ENCODE measurements at regions not wholly inside any gene's neighbourhood (a gene's known extent, or its start where the extent isn't known, plus 50 kb on each side); places are given as distances from the start of the nearest gene placed in this dataset.

DNA sequence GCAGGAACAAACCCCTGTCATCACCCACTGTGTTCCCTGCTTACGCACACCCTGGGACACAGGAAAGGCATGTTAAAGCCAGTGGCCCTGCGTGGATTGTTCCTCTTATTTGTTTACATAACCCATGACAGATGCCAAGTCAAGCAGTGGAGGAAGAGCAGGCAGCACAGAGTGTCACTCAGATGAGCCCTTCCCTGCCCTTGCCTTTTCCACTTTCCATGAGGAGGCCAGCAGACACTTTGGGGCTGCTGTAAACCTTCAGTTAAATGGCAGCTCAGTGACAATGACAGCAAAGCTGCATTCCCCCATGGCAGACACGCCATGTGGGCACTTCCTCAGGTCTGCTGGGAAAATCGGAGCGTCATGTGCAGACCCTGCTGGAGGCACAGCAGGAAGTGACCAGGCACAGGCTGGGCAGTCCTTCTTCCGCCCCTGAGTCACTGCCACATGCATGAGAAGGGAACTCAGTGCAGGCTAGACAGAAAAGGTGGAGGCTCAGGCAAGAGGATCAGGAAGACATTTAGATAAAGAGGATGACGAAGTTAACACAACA, 216.8 kb upstream of the PIK3R1 start:
- Mint-ChIP-seq H3K9me3 (peaks cover 0 to 2% of the 10 kb centered on the region in 2 experiments; a peak in 2 of 5 replicates), H3K27ac (peak overlapping the region in 1 of 3 experiments; percentile 27; a peak in 1 of 7 replicates), H3K4me3 (no peak overlapping the region), H3K27me3 (ENCODE audit: low read depth) (no peaks in the 10 kb centered on the region; the same call in 1 of the 2 replicates), H3K36me3 (ENCODE audit: insufficient read depth in 1 of 3, low read depth in 3 of 3) (no peaks in the 10 kb centered on the region; a peak in 2 of 7 replicates), H3K4me1 (peaks cover 2 to 3% of the 10 kb centered on the region in 2 experiments; a peak in 2 of 4 replicates)
- Histone ChIP-seq H2BK5ac (ENCODE audit: insufficient read length, low read length) (no peak overlapping the region), H2AK5ac (ENCODE audit: insufficient read length, low read length) (peak overlapping the region; percentile 41), H2BK20ac (ENCODE audit: low read depth, low read length, poor library complexity, severe bottlenecking) (no peak overlapping the region), H2BK120ac (ENCODE audit: low read depth, low read length, poor library complexity, severe bottlenecking) (no peak overlapping the region), H3K23ac (ENCODE audit: insufficient read length, low read depth, low read length) (no peak overlapping the region), H2BK15ac (ENCODE audit: low read depth, low read length) (no peak overlapping the region), H4K20me1 (ENCODE audit: control insufficient read depth, insufficient read depth, insufficient read length) (no peaks in the 10 kb centered on the region), H3K79me2 (ENCODE audit: insufficient read depth, low read length) (no peaks in the 10 kb centered on the region), H3K27me3 (ENCODE audit: insufficient read depth, low read length) (no peaks in the 10 kb centered on the region), H4K5ac (ENCODE audit: insufficient read length, low read depth, low read length) (peak overlapping the region; percentile 12), H4K8ac (replicated peaks; ENCODE audit: insufficient read length, low read depth, low read length) (peak overlapping the region; percentile 90), H3K14ac (ENCODE audit: insufficient read depth, low read length) (peak overlapping the region; percentile 63; the same call in 1 of the 2 replicates), H3K79me1 (ENCODE audit: insufficient read depth, low read depth, low read length, poor library complexity, severe bottlenecking) (no peaks in the 10 kb centered on the region), H3K23me2 (ENCODE audit: insufficient read length, low read depth, low read length, poor library complexity, severe bottlenecking) (no peaks in the 10 kb centered on the region), H3K27ac (ENCODE audit: insufficient read length, low read depth, low read length) (no peak overlapping the region), H3K56ac (ENCODE audit: insufficient read length, low read depth, low read length) (no peak overlapping the region), H2BK12ac (ENCODE audit: insufficient read length, low read depth, low read length) (no peak overlapping the region), H3K9me3 (ENCODE audit: control insufficient read depth, low read depth, low read length) (no peaks in the 10 kb centered on the region), H3K4me2 (ENCODE audit: insufficient read depth, insufficient read length, low read length) (no peak overlapping the region), H3T11ph (ENCODE audit: low read length) (no peak overlapping the region), H4K91ac (ENCODE audit: insufficient read length, low read depth, low read length) (no peak overlapping the region), H3K4me1 (ENCODE audit: insufficient read depth, low read length) (no peaks in the 10 kb centered on the region), H3K9ac (ENCODE audit: extremely low read depth, insufficient read length, low read length) (no peak overlapping the region), H3K18ac (ENCODE audit: insufficient read length, low read depth, low read length) (no peak overlapping the region), H3K4ac (ENCODE audit: low read depth, low read length) (no peak overlapping the region), H2AFZ (ENCODE audit: low read length) (no peak overlapping the region)
- peak; percentile 32 for DNase-seq
- TF ChIP-seq CTCF (conservative IDR thresholded peaks at IDR 0.05): no peak
- no CpG with 5 or more reads among the region's 7 CpGs for WGBS (ENCODE audit: extremely low coverage, insufficient read length, low lambda C conversion rate)
